HG02623 (cell line): ENCODE measurements at regions not wholly inside any gene's neighbourhood (a gene's known extent, or its start where the extent isn't known, plus 50 kb on each side); places are given as distances from the start of the nearest gene placed in this dataset.
"Not testable (repeated sequence)": the region's sequence is repeated elsewhere in the genome, so short reads cannot be mapped to it uniquely, and the experiment has no call there.

ENCODE experiments used
- ATAC-seq: cut with Tn5 transposase; IDR thresholded peaks from one replicate; pipeline ENCODE4 v1.9.1; 2021; ENCODE audit warnings: moderate library complexity; ENCODE audit not compliant: unreplicated experiment

GRCh38 chr6:103455275-103455674 is 1404.4 kb downstream of the HACE1 start:
- ATAC-seq, result no peak

- ATAC-seq, result no peak
Measured at GRCh38 chr6:103409475-103409874, 1450.2 kb downstream of the HACE1 start.

DNA sequence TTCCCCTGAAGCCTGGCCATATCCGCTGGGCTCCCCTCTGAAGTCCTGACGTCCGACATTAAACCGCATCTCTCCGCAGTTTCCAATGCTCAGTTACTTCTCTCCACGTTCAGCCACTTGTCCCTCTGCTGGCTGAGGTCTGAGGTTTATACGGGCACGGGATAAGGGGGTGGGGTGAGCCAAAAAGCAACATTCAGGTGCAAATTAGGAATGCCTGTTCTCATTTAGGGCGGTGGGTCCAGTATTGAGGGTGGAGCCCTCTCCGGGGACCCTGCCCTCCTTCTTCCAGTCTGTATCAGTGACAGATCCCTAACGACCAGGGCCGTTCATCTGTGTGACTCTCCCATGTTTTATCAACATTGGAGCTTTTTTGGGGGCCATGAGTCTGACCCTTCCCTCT is 1454.4 kb downstream of the HACE1 start:
- ATAC-seq, result no peak

GRCh38 chr6:103404799-103405198 is 1454.9 kb downstream of the HACE1 start:
- ATAC-seq, result no peak

GRCh38 chr6:103396768-103397167 is 1463.0 kb downstream of the HACE1 start:
- ATAC-seq, result no peak

DNA sequence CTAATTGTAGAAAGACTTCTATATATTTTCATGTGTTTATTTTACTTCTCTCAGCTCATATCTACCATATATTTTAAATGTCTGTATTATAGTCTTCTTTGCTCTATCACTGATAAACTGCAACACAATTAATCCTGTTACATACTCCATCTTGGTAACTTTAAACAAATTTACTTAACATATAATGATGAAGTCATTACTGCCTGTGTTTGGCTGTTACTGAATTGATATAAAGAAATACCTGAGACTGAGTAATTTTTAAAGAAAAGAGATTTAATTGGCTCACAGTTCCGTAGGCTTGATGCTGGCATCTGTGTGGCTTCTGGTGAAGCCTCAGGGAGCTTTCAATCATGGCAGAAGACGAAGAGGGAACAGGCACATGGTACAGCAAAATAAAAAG is 1480.4 kb downstream of the HACE1 start:
- ATAC-seq, result no peak

DNA sequence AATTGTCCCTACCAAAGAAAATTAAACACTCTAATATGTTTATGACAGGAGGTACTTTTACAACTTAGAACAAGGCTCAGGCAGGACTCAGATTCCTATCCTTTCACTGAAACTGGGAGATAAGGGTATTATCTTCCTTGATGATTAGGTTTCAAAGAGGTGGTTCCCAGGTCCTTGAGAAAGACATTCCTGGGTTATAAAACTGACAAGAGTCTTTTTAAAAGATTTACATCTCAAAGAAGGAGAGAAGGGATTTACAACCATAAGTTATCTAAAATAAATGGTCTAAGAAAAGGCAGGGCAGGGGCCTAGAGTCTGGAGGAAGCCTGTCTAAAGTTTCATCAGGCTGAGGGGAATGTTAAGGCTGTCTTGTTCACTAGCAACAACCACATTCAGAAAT is 1492.5 kb downstream of the HACE1 start:
- no peak for ATAC-seq

DNA sequence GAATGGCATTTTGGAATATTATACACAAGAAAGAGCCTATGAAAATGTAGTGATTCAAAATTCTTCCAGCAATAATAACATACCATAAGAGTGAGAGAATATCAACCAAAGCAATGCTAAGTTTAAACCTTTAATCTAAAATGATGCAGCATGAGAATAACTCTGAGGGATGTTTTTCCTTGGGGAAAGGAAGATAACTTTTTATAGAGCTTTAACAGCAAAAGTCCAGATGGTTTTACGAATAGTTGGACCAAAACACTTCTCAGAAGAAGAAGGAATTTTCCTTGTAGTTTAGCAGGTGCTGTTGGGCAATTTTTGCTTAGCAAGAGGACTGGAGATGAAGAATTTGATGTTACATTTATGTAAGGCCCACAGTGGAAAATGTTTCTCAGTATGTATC is 1503.2 kb downstream of the HACE1 start:
- no peak for ATAC-seq

DNA sequence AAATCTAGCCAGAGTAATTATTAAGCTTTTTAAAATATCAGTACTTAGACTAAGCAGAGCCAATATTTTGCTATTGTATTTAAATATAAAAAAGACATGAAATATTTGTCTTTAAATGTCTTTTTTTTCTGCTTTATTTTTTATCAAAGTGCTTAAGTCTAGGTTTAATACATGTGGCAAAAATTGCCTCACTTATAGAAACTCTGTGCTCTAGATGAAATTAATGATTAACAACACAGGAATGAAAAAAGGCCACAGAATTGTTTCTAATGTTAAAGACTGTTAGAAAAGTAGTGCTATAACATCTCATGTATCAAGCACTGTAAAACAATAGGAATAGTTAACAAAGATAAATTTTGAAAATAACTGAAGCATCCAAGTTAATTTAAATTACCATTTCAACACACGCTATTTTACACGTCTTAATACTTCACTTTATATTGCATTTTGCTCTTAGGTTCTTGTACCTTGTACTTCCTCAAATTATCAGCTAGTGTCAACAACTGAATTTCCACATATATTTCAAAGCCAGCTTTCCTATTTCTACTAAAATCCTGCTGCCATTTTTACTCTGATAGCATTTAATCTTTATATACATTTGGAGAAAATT is 1515.1 kb downstream of the HACE1 start:
- no peak for ATAC-seq

DNA sequence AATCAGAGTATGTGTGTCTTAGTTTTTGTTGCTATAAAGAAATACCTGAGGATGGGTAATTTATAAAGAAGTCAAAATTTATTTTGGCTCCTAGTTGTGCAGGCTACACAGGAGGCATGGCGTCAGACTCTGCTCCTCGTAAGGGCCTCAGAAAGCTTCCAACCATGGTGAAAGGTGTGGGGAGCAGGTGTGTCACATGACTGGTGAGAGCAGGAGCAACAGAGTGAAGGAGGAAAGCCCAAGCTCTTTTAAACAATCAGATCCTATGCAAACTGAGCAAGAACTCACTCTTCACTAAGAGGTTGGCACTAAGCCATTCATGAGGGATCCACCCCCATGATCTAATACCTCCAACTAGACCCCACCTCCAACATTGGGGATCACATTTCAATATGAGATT is 1524.3 kb downstream of the HACE1 start:
- ATAC-seq, result no peak

- no peak for ATAC-seq
Measured at GRCh38 chr6:103326760-103327757, 1532.7 kb downstream of the HACE1 start.

GRCh38 chr6:103313432-103313831 is 1546.3 kb downstream of the HACE1 start:
- no peak for ATAC-seq

DNA sequence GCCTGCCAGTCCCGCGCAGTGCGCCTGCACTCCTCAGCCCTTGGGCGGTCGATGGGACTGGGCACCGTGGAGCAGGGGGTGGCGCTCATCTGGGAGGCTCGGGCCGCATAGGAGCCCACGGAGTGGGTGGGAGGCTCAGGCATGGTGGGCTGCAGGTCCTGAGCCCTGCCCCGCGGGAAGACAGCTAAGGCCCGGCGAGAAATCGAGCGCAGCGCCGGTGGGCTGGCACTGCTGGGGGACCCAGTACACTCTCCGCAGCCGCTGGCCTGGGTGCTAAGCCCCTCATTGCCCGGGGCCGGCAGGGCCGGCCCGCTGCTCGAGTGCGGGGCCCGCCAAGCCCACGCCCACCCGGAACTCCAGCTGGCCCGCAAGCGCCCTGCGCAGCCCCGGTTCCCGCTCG is 1565.3 kb downstream of the HACE1 start:
- not testable (repeated sequence) for ATAC-seq

DNA sequence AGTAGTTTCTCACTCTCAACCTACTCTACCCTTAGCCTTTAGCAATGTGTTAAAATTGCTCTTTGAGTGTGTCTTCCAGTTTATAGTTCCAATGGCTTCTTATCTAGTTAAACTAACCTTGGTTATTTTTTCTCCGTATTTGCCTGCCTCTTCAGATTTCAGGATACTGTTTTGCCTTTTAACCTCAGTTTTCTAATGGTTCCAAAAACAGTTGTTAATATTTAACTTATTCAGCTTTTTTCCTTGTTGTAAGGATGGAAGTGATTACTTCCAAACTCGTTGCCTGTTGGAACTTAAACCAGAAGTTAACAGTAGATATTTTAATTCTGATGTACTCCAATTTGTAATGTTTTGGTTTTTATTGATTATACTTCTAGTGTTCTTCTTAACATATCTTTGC is 1574.9 kb downstream of the HACE1 start:
- ATAC-seq, result no peak

GRCh38 chr6:103280417-103280816 is 1579.3 kb downstream of the HACE1 start:
- no peak for ATAC-seq

- ATAC-seq, result no peak
Measured at GRCh38 chr6:103277936-103278335, 1581.8 kb downstream of the HACE1 start.

GRCh38 chr6:103273048-103273447 is 1586.7 kb downstream of the HACE1 start:
- no peak for ATAC-seq

GRCh38 chr6:103269581-103269980 is 1590.1 kb downstream of the HACE1 start:
- ATAC-seq, result no peak

GRCh38 chr6:103268335-103268734 is 1591.4 kb downstream of the HACE1 start:
- no peak for ATAC-seq

GRCh38 chr6:103264020-103264419 is 1595.7 kb downstream of the HACE1 start:
- ATAC-seq, result no peak

- no peak for ATAC-seq
Measured at GRCh38 chr6:103255132-103255531, 1604.6 kb downstream of the HACE1 start.

DNA sequence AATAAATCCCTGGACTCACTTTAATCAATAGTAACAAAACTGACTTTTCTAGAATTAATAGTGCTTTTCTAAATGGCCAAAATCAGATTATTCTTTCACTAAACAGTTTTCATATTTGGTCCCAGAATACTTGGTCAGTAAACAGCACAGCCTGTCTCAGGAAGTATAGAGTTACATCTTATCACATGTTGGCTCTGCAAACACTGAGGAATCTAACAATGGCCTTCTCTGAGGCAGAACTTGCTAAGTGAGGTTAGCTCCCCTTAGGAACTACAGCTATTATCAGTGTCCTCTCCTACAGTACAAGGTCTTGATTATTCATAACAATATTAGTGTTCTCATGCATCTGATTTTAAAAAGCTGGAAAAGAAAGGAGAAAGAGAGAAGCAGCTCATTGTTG is 1622.8 kb downstream of the HACE1 start:
- ATAC-seq, result no peak
